Nephron progenitor cell (in vitro differentiated cells): ENCODE measurements at regions not wholly inside any gene's neighbourhood (a gene's known extent, or its start where the extent isn't known, plus 50 kb on each side); places are given as distances from the start of the nearest gene placed in this dataset.
"Not testable (repeated sequence)": the region's sequence is repeated elsewhere in the genome, so short reads cannot be mapped to it uniquely, and the experiment has no call there.

Experiments
- DNase-seq: peaks from one replicate; pipeline ENCODE4 v3.0.0; 2021
- H3K27ac Mint-ChIP-seq: 2 replicates; pipeline ENCODE4 v1.8.0; 2021; ENCODE audit warnings: mild to moderate bottlenecking, moderate library complexity, mixed read lengths
- H3K27me3 Mint-ChIP-seq: 2 replicates; pipeline ENCODE4 v1.8.0; 2021; ENCODE audit warnings: mild to moderate bottlenecking, low read depth, mixed read lengths; ENCODE audit not compliant: poor library complexity
- H3K36me3 Mint-ChIP-seq: 2 replicates; pipeline ENCODE4 v1.8.0; 2021; ENCODE audit warnings: low read depth, mixed read lengths
- H3K4me1 Mint-ChIP-seq: 2 replicates; pipeline ENCODE4 v1.8.0; 2021; ENCODE audit warnings: mixed read lengths
- H3K4me3 Mint-ChIP-seq: 2 replicates; pipeline ENCODE4 v1.8.0; 2021; ENCODE audit warnings: mild to moderate bottlenecking, moderate library complexity, mixed read lengths
- H3K9me3 Mint-ChIP-seq: 2 replicates; pipeline ENCODE4 v1.8.0; 2021; ENCODE audit warnings: mild to moderate bottlenecking, moderate library complexity, mixed read lengths
- TF ChIP-seq, protein P1 (sequence below): fragments of 200-600 bp; sonication (generic); IDR thresholded peaks from 2 replicates; pipeline ENCODE4 v1.5.0; 2021; ENCODE audit warnings: antibody characterized with exemption

DNA sequence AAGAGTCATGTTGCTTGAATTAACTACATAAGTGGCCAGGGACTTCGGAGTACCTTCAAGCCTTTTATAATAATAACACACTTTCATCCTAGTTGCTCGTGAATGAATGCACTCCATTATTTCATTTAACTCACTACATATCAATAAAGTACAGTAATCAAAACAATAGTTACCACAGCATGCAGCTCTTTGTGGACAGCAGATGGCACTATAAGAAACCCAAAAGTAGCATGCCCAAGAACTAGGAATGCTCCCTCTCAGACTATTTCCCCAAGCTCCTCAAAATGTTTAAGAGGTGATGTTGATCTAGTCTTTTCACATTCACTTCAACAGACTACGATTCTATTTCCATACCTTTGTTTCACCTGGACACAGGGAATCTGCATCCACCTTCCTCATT is 500.8 kb upstream of the DIAPH2 start:
- no peak overlapping the region for H3K27ac Mint-ChIP-seq
- TF ChIP-seq, protein P1, sequence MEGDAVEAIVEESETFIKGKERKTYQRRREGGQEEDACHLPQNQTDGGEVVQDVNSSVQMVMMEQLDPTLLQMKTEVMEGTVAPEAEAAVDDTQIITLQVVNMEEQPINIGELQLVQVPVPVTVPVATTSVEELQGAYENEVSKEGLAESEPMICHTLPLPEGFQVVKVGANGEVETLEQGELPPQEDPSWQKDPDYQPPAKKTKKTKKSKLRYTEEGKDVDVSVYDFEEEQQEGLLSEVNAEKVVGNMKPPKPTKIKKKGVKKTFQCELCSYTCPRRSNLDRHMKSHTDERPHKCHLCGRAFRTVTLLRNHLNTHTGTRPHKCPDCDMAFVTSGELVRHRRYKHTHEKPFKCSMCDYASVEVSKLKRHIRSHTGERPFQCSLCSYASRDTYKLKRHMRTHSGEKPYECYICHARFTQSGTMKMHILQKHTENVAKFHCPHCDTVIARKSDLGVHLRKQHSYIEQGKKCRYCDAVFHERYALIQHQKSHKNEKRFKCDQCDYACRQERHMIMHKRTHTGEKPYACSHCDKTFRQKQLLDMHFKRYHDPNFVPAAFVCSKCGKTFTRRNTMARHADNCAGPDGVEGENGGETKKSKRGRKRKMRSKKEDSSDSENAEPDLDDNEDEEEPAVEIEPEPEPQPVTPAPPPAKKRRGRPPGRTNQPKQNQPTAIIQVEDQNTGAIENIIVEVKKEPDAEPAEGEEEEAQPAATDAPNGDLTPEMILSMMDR = peak; percentile 36
- H3K27me3 Mint-ChIP-seq = no peaks in the 10 kb centered on the region
- no peaks in the 10 kb centered on the region for H3K9me3 Mint-ChIP-seq
- H3K36me3 Mint-ChIP-seq = no peaks in the 10 kb centered on the region
- no peak for DNase-seq
- no peak overlapping the region for H3K4me3 Mint-ChIP-seq
- H3K4me1 Mint-ChIP-seq = no peaks in the 10 kb centered on the region

- no peak overlapping the region for H3K4me3 Mint-ChIP-seq
- no peak overlapping the region for H3K27ac Mint-ChIP-seq
- no peak for DNase-seq
- no peaks in the 10 kb centered on the region for H3K4me1 Mint-ChIP-seq
- peaks cover 3% of the 10 kb centered on the region for H3K27me3 Mint-ChIP-seq
- no peaks in the 10 kb centered on the region for H3K36me3 Mint-ChIP-seq
- TF ChIP-seq, protein P1 = no peak
- H3K9me3 Mint-ChIP-seq = no peaks in the 10 kb centered on the region
Measured at GRCh38 chrX:96204928-96205327, 479.7 kb upstream of the DIAPH2 start.

- no peak for DNase-seq
- Mint-ChIP-seq H3K36me3 (no peaks in the 10 kb centered on the region), H3K27me3 (peaks cover 2% of the 10 kb centered on the region), H3K27ac (no peak overlapping the region), H3K9me3 (peaks cover 31% of the 10 kb centered on the region), H3K4me1 (no peaks in the 10 kb centered on the region), H3K4me3 (no peak overlapping the region)
- TF ChIP-seq, protein P1 = no peak
Measured at GRCh38 chrX:96211953-96212352, 472.7 kb upstream of the DIAPH2 start.

GRCh38 chrX:96214681-96215080 is 470.0 kb upstream of the DIAPH2 start:
- H3K4me3 Mint-ChIP-seq, H3K27ac Mint-ChIP-seq, H3K27me3 Mint-ChIP-seq: not testable (repeated sequence)

DNA sequence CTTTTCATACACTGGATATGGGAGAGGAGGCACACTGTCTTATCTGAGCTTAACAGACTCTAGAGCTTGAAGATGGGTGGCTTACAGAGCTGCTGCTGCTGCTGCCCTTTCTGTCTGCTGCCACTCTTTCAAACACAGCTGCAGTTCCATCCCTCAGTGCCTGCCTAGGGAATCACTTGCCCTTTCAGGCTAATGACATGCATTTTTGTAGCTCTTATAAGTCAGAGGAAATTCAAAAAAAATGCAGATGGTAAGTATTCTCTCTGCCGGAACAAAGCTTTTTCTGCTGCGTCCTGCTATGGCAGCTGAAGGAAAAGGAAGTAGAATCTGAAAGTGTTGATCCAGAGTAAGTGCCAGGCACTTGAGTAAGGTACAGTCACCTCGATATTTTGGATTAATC is 460.4 kb upstream of the DIAPH2 start:
- Mint-ChIP-seq H3K4me3 (no peak overlapping the region), H3K27me3 (peaks cover 6% of the 10 kb centered on the region), H3K4me1 (no peaks in the 10 kb centered on the region), H3K36me3 (no peaks in the 10 kb centered on the region), H3K9me3 (peaks cover 4% of the 10 kb centered on the region), H3K27ac (no peak overlapping the region)
- TF ChIP-seq, protein P1 = no peak
- DNase-seq = no peak

More at GRCh38 chrX:96214681-96215080, 470.0 kb upstream of the DIAPH2 start:
- DNase-seq, H3K4me1 Mint-ChIP-seq, H3K36me3 Mint-ChIP-seq: not testable (repeated sequence)
- H3K9me3 Mint-ChIP-seq = peaks cover 31% of the 10 kb centered on the region

GRCh38 chrX:96244955-96245354 is 439.7 kb upstream of the DIAPH2 start:
- no peak for DNase-seq
- TF ChIP-seq, protein P1 = no peak
- Mint-ChIP-seq H3K27ac (no peak overlapping the region), H3K27me3 (peaks cover 6% of the 10 kb centered on the region), H3K9me3 (no peaks in the 10 kb centered on the region), H3K4me1 (peaks cover 8% of the 10 kb centered on the region), H3K4me3 (no peak overlapping the region), H3K36me3 (no peaks in the 10 kb centered on the region)
